ENCODE measurements at regions not wholly inside any gene's neighbourhood (a gene's known extent, or its start where the extent isn't known, plus 50 kb on each side); places are given as distances from the start of the nearest gene placed in this dataset.

DNA sequence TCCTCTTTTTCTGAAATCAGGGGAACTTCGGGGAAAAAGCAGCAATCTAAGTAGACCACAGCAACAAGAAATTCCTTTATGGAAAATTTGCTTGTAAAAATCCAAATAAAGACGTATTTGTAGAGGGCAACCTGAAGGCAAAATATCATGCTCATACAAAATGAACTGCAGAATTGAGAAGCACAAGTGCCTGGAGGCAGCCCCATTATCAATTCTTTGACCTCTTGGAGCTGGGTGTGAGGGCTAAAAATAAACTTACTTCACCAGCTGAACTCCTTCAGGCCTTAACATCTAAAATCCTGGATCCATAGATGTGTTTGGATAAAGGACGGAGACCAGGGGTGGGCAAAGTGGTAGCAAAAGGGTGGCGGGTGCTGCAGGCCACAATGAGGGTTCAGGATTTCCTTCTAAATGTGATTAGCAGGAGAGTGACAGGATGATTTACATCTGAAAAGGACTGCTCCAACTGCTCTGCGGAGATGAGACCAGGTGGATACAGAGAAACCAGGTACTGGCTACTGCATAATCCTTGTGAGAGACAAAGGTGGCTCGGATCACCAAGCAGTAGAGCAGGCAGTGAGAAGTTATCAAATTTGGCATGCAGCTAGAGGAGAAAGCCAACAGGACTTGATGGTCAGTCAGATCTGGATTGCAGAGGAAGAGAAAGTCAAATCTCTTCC is 81.7 kb upstream of the TJP1 start:
- TF ChIP-seq, protein P1, sequence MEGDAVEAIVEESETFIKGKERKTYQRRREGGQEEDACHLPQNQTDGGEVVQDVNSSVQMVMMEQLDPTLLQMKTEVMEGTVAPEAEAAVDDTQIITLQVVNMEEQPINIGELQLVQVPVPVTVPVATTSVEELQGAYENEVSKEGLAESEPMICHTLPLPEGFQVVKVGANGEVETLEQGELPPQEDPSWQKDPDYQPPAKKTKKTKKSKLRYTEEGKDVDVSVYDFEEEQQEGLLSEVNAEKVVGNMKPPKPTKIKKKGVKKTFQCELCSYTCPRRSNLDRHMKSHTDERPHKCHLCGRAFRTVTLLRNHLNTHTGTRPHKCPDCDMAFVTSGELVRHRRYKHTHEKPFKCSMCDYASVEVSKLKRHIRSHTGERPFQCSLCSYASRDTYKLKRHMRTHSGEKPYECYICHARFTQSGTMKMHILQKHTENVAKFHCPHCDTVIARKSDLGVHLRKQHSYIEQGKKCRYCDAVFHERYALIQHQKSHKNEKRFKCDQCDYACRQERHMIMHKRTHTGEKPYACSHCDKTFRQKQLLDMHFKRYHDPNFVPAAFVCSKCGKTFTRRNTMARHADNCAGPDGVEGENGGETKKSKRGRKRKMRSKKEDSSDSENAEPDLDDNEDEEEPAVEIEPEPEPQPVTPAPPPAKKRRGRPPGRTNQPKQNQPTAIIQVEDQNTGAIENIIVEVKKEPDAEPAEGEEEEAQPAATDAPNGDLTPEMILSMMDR (IDR thresholded peaks at IDR 0.05 in 4 of 5, conservative IDR thresholded peaks at IDR 0.05 in 1 of 5), result no peak
- no peak for TF ChIP-seq POLR2A (IDR thresholded peaks at IDR 0.05)
